A673 (cell line): ENCODE measurements at regions not wholly inside any gene's neighbourhood (a gene's known extent, or its start where the extent isn't known, plus 50 kb on each side); places are given as distances from the start of the nearest gene placed in this dataset.

Experiments used
- CTCF ChIP-seq: fragments of 300-800, 200-600 bp; sonication (generic); conservative IDR thresholded peaks from 2 replicates; pipeline ENCODE4 v1.5.1; 2017; ENCODE audit warnings: low read depth, mild to moderate bottlenecking, antibody characterized with exemption, low read length, moderate library complexity, mixed read lengths
- EZH2 ChIP-seq: fragments of 200-600 bp; sonication (generic); IDR thresholded peaks from 2 replicates; pipeline ENCODE4 v1.6.1; 2017; ENCODE audit warnings: borderline replicate concordance, low read depth, mild to moderate bottlenecking, mixed read lengths, antibody characterized with exemption, low read length; ENCODE audit not compliant: poor library complexity, severe bottlenecking

- TF ChIP-seq CTCF (no peak), EZH2 (no peak)
Measured at GRCh38 chr10:4004144-4004543, 219.1 kb upstream of the KLF6 start.
